CD4-positive, alpha-beta memory T cell (primary cell): ENCODE measurements at regions not wholly inside any gene's neighbourhood (a gene's known extent, or its start where the extent isn't known, plus 50 kb on each side); places are given as distances from the start of the nearest gene placed in this dataset.

Experiments used
- CTCF ChIA-PET: fragments of 350-600 bp; sonication (Branson Sonifier 250); formaldehyde crosslinking; loops from one replicate; lab custom pipeline; 2021; ENCODE audit warnings: inconsistent platforms; ENCODE audit not compliant: partially characterized antibody; lab: Charles Lee
- POLR2A ChIA-PET: fragments of 350-600 bp; sonication (Branson Sonifier 250); formaldehyde crosslinking; loops from one replicate; lab custom pipeline; 2021; ENCODE audit not compliant: partially characterized antibody; lab: Charles Lee
- DNase-seq, 5 donors: peaks; one replicate each; pipeline versions ENCODE4 v3.0.0 to v3.0.0-alpha.2; 2020 to 2022; ENCODE audit warnings: mixed read lengths in 1 of 5
- H3K27ac ChIP-seq: one replicate; pipeline ENCODE4 v1.7.0; 2013; ENCODE audit warnings: low read depth, low read length
- H3K27me3 ChIP-seq: 2 replicates; pipeline ENCODE4 v1.7.0; 2013; ENCODE audit warnings: mild to moderate bottlenecking, low read length, moderate library complexity; ENCODE audit not compliant: insufficient read depth
- H3K36me3 ChIP-seq: 2 replicates; pipeline ENCODE4 v1.7.0; 2013; ENCODE audit warnings: mild to moderate bottlenecking, low read length, moderate library complexity; ENCODE audit not compliant: insufficient read depth
- H3K4me1 ChIP-seq: 2 replicates; pipeline ENCODE4 v1.7.0; 2013; ENCODE audit warnings: mild to moderate bottlenecking, low read length, moderate library complexity; ENCODE audit not compliant: insufficient read depth
- H3K4me3 ChIP-seq, 2 donors: one replicate each; pipeline ENCODE4 v1.7.0; 2013; ENCODE audit warnings: low read length in 2 of 2, mild to moderate bottlenecking in 1 of 2
- H3K9me3 ChIP-seq, 2 donors: one replicate each; pipeline ENCODE4 v1.7.0; 2013; ENCODE audit warnings: low read length in 2 of 2, control low read depth in 1 of 2; ENCODE audit not compliant: control insufficient read depth in 1 of 2
- H3K27ac Mint-ChIP-seq, 7 donors: one replicate each; pipeline ENCODE4 v1.8.0; 2020 to 2021; ENCODE audit warnings: mixed read lengths in 7 of 7, mild to moderate bottlenecking in 6 of 7, inconsistent platforms in 3 of 7, moderate library complexity in 3 of 7
- H3K27me3 Mint-ChIP-seq, 2 donors: one replicate each; pipeline ENCODE4 v1.8.0; 2020 to 2021; ENCODE audit warnings: mixed read lengths in 2 of 2
- H3K36me3 Mint-ChIP-seq, 2 donors: one replicate each; pipeline ENCODE4 v1.8.0; 2020 to 2021; ENCODE audit warnings: mixed read lengths in 2 of 2, inconsistent platforms in 1 of 2, mild to moderate bottlenecking in 1 of 2
- H3K4me1 Mint-ChIP-seq, 4 donors: one replicate each; pipeline ENCODE4 v1.8.0; 2020 to 2021; ENCODE audit warnings: mixed read lengths in 4 of 4, mild to moderate bottlenecking in 1 of 4
- H3K4me3 Mint-ChIP-seq, 8 donors: one replicate each; pipeline ENCODE4 v1.8.0; 2020 to 2021; ENCODE audit warnings: mixed read lengths in 8 of 8, mild to moderate bottlenecking in 7 of 8, moderate library complexity in 6 of 8, inconsistent platforms in 3 of 8
- H3K9me3 Mint-ChIP-seq, 8 donors: one replicate each; pipeline ENCODE4 v1.8.0; 2020 to 2021; ENCODE audit warnings: mixed read lengths in 8 of 8, mild to moderate bottlenecking in 5 of 8, inconsistent platforms in 3 of 8, moderate library complexity in 1 of 8
- intact Hi-C: fragments of 100-400 bp; cut with micrococcal nuclease; formaldehyde crosslinking; loops from one replicate; pipeline ENCODE4 v1.15.1; 2023

- Histone ChIP-seq H3K9me3 (no peaks in the 10 kb centered on the region), H3K4me3 (no peak overlapping the region), H3K27ac (no peak overlapping the region), H3K4me1 (no peaks in the 10 kb centered on the region), H3K27me3 (no peaks in the 10 kb centered on the region), H3K36me3 (no peaks in the 10 kb centered on the region)
- intact Hi-C loops, result loop anchor here (5.0 kb wide), 1 partner anchor 1053 kb away; no protein-coding TSS in a partner anchor
- Mint-ChIP-seq H3K4me1 (peaks cover 0 to 4% (median under 1%) of the 10 kb centered on the region in 4 donors), H3K27ac (no peak overlapping the region), H3K9me3 (peaks cover 0 to 4% (median 0%) of the 10 kb centered on the region in 8 donors), H3K27me3 (peaks cover 19 to 27% of the 10 kb centered on the region in 2 donors), H3K4me3 (no peak overlapping the region), H3K36me3 (no peaks in the 10 kb centered on the region)
- DNase-seq, result no peak
- CTCF ChIA-PET, result interaction anchor here (1.1 to 3.0 kb wide), 4 partner anchors 9 to 1063 kb away, joined by 3 to 10 read pairs (median 6); no protein-coding TSS in a partner anchor
- POLR2A ChIA-PET, result no interaction called here
Measured at GRCh38 chr9:115594557-115594956, 476.6 kb upstream of the TNC start.

GRCh38 chr9:115596021-115596745 is 478.2 kb upstream of the TNC start:
- CTCF ChIA-PET, result no interaction called here
- Histone ChIP-seq H3K36me3 (no peaks in the 10 kb centered on the region), H3K27ac (no peak overlapping the region), H3K4me1 (no peaks in the 10 kb centered on the region), H3K9me3 (no peaks in the 10 kb centered on the region), H3K27me3 (no peaks in the 10 kb centered on the region), H3K4me3 (no peak overlapping the region)
- no peak overlapping the region for H3K4me3 Mint-ChIP-seq
- H3K27ac Mint-ChIP-seq, result no peak overlapping the region
- intact Hi-C loops, result no loop called here
- POLR2A ChIA-PET, result no interaction called here
- H3K9me3 Mint-ChIP-seq, result no peaks in the 10 kb centered on the region
- no peak for DNase-seq
- H3K4me1 Mint-ChIP-seq, result peaks cover 0 to 4% (median under 1%) of the 10 kb centered on the region in 4 donors
- peaks cover 19 to 29% of the 10 kb centered on the region in 2 donors for H3K27me3 Mint-ChIP-seq
- no peaks in the 10 kb centered on the region for H3K36me3 Mint-ChIP-seq

DNA sequence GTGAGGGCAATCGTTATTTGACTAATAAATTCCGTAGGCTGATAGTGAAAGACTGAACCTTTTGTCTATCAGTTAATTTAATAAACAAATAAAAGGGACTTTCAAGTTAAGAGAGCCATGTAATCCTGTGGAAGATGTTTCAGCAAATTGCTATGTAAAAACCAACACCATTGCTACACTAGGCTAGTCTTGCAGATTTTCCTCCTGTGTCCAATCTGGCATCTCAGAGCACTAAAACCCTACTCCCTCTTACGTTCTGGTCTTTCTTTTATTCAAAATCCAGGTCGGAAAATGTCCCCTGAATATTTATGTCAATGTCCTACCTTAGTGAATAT is 478.8 kb upstream of the TNC start:
- H3K9me3 ChIP-seq, result no peaks in the 10 kb centered on the region
- peaks cover 0 to 4% (median under 1%) of the 10 kb centered on the region in 4 donors for H3K4me1 Mint-ChIP-seq
- no peak for DNase-seq
- CTCF ChIA-PET, result no interaction called here
- peaks cover 0 to 1% (median 0%) of the 10 kb centered on the region in 8 donors for H3K9me3 Mint-ChIP-seq
- no peaks in the 10 kb centered on the region for H3K27me3 ChIP-seq
- POLR2A ChIA-PET, result no interaction called here
- intact Hi-C loops, result no loop called here
- H3K4me1 ChIP-seq, result no peaks in the 10 kb centered on the region
- no peak overlapping the region for H3K27ac ChIP-seq
- H3K36me3 ChIP-seq, result no peaks in the 10 kb centered on the region
- no peaks in the 10 kb centered on the region for H3K36me3 Mint-ChIP-seq
- no peak overlapping the region for H3K4me3 ChIP-seq
- peaks cover 21 to 30% of the 10 kb centered on the region in 2 donors for H3K27me3 Mint-ChIP-seq
- no peak overlapping the region for H3K4me3 Mint-ChIP-seq
- no peak overlapping the region for H3K27ac Mint-ChIP-seq

- ChIA-PET CTCF (no interaction called here), POLR2A (no interaction called here)
- no peaks in the 10 kb centered on the region for H3K36me3 ChIP-seq
- H3K27ac ChIP-seq, result no peak overlapping the region
- no peaks in the 10 kb centered on the region for H3K4me1 ChIP-seq
- H3K27me3 Mint-ChIP-seq, result peaks cover 21 to 31% of the 10 kb centered on the region in 2 donors
- H3K9me3 Mint-ChIP-seq, result peaks cover 0 to 1% (median 0%) of the 10 kb centered on the region in 8 donors
- no peak for DNase-seq
- H3K9me3 ChIP-seq, result no peaks in the 10 kb centered on the region
- no peaks in the 10 kb centered on the region for H3K27me3 ChIP-seq
- peaks cover 0 to 4% (median under 1%) of the 10 kb centered on the region in 4 donors for H3K4me1 Mint-ChIP-seq
- intact Hi-C loops, result no loop called here
- H3K27ac Mint-ChIP-seq, result no peak overlapping the region
- H3K4me3 ChIP-seq, result no peak overlapping the region
- H3K36me3 Mint-ChIP-seq, result no peaks in the 10 kb centered on the region
- no peak overlapping the region for H3K4me3 Mint-ChIP-seq
Measured at GRCh38 chr9:115597330-115597895, 479.5 kb upstream of the TNC start.

- no peaks in the 10 kb centered on the region for H3K36me3 Mint-ChIP-seq
- Histone ChIP-seq H3K36me3 (no peaks in the 10 kb centered on the region), H3K4me1 (no peaks in the 10 kb centered on the region), H3K4me3 (no peak overlapping the region), H3K27me3 (no peaks in the 10 kb centered on the region), H3K27ac (no peak overlapping the region), H3K9me3 (no peaks in the 10 kb centered on the region)
- no peak overlapping the region for H3K27ac Mint-ChIP-seq
- no peak for DNase-seq
- ChIA-PET POLR2A (no interaction called here), CTCF (interaction anchor here (1.4 kb wide), 1 partner anchor 12 kb away, joined by 3 read pairs; no protein-coding TSS in a partner anchor)
- peaks cover 0 to 1% (median 0%) of the 10 kb centered on the region in 8 donors for H3K9me3 Mint-ChIP-seq
- H3K4me3 Mint-ChIP-seq, result no peak overlapping the region
- peaks cover 19 to 29% of the 10 kb centered on the region in 2 donors for H3K27me3 Mint-ChIP-seq
- intact Hi-C loops, result no loop called here
- H3K4me1 Mint-ChIP-seq, result no peaks in the 10 kb centered on the region
Measured at GRCh38 chr9:115598751-115599150, 480.8 kb upstream of the TNC start.

- intact Hi-C loops, result no loop called here
- POLR2A ChIA-PET, result no interaction called here
Measured at GRCh38 chr9:115599898-115600297, 481.9 kb upstream of the TNC start.

DNA sequence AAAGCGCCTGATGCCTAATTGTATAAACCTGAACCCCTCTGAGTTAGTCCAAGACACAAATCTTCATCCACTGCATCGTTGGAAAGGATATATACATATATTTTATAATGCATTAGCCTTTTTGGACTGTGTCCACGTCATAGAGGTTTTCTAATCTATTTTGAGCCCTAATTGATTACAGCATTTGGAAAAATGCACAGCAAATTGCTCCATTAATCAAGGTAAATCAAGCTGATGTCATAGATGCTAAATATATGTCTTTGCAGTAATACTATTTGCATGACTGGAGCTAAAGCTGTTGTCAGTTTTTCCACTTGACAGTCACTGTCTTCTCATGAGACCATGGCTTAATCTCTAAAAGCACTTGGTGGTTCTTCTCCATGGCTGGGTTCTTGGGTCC is 483.5 kb upstream of the TNC start:
- H3K4me1 Mint-ChIP-seq, result no peaks in the 10 kb centered on the region
- Histone ChIP-seq H3K36me3 (no peaks in the 10 kb centered on the region), H3K27ac (no peak overlapping the region), H3K9me3 (no peaks in the 10 kb centered on the region), H3K27me3 (no peaks in the 10 kb centered on the region), H3K4me3 (no peak overlapping the region), H3K4me1 (no peaks in the 10 kb centered on the region)
- no peak for DNase-seq
- H3K9me3 Mint-ChIP-seq, result peaks cover 0 to 1% (median 0%) of the 10 kb centered on the region in 8 donors
- H3K27ac Mint-ChIP-seq, result no peak overlapping the region
- no peak overlapping the region for H3K4me3 Mint-ChIP-seq
- no peaks in the 10 kb centered on the region for H3K36me3 Mint-ChIP-seq
- peaks cover 6 to 13% of the 10 kb centered on the region in 2 donors for H3K27me3 Mint-ChIP-seq
- POLR2A ChIA-PET, result no interaction called here
- intact Hi-C loops, result no loop called here
- CTCF ChIA-PET, result interaction anchor here (1.1 kb wide), 1 partner anchor 9 kb away, joined by 4 read pairs; no protein-coding TSS in a partner anchor

More at GRCh38 chr9:115599898-115600297, 481.9 kb upstream of the TNC start:
- Histone ChIP-seq H3K36me3 (no peaks in the 10 kb centered on the region), H3K27ac (no peak overlapping the region), H3K4me1 (no peaks in the 10 kb centered on the region), H3K9me3 (no peaks in the 10 kb centered on the region), H3K4me3 (no peak overlapping the region), H3K27me3 (no peaks in the 10 kb centered on the region)
- DNase-seq, result no peak
- Mint-ChIP-seq H3K4me3 (no peak overlapping the region), H3K9me3 (peaks cover 0 to 1% (median 0%) of the 10 kb centered on the region in 8 donors), H3K27ac (no peak overlapping the region), H3K4me1 (no peaks in the 10 kb centered on the region), H3K27me3 (peaks cover 14 to 24% of the 10 kb centered on the region in 2 donors), H3K36me3 (no peaks in the 10 kb centered on the region)
- CTCF ChIA-PET, result interaction anchor here (1.4 kb wide), 1 partner anchor 13 kb away, joined by 3 read pairs; no protein-coding TSS in a partner anchor
